ENCODE measurements at regions not wholly inside any gene's neighbourhood (a gene's known extent, or its start where the extent isn't known, plus 50 kb on each side); places are given as distances from the start of the nearest gene placed in this dataset.
"Not testable (repeated sequence)": the region's sequence is repeated elsewhere in the genome, so short reads cannot be mapped to it uniquely, and the experiment has no call there.

DNA sequence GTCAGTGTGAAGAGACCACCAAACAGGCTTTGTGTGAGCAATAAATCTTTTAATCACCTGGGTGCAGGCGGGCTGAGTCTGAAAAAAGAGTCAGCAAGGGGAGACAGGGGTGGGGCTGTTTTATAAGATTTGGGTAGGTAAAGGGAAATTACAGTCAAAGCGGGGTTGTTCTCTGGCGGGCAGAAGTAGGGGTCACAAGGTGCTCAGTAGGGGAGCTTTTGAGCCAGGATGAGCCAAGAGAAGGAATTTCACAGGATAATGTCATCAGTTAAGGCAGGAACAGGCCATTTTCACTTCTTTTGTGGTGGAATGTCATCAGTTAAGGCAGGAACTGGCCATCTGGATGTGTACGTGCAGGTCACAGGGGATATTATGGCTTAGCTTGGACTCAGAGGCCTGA lies 372.6 kb upstream of the MEX3C start:
- TF ChIP-seq, protein P1, sequence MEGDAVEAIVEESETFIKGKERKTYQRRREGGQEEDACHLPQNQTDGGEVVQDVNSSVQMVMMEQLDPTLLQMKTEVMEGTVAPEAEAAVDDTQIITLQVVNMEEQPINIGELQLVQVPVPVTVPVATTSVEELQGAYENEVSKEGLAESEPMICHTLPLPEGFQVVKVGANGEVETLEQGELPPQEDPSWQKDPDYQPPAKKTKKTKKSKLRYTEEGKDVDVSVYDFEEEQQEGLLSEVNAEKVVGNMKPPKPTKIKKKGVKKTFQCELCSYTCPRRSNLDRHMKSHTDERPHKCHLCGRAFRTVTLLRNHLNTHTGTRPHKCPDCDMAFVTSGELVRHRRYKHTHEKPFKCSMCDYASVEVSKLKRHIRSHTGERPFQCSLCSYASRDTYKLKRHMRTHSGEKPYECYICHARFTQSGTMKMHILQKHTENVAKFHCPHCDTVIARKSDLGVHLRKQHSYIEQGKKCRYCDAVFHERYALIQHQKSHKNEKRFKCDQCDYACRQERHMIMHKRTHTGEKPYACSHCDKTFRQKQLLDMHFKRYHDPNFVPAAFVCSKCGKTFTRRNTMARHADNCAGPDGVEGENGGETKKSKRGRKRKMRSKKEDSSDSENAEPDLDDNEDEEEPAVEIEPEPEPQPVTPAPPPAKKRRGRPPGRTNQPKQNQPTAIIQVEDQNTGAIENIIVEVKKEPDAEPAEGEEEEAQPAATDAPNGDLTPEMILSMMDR (IDR thresholded peaks at IDR 0.05; ENCODE audit: insufficient read depth, low read length) = not testable (repeated sequence)
- TF ChIP-seq POLR2AphosphoS5 (IDR thresholded peaks at IDR 0.05; ENCODE audit: low read depth); GABPA (IDR thresholded peaks at IDR 0.05; ENCODE audit: low read depth); SPI1 (IDR thresholded peaks at IDR 0.05; ENCODE audit: borderline replicate concordance, low read depth): not testable (repeated sequence)
- TF ChIP-seq, protein P2, sequence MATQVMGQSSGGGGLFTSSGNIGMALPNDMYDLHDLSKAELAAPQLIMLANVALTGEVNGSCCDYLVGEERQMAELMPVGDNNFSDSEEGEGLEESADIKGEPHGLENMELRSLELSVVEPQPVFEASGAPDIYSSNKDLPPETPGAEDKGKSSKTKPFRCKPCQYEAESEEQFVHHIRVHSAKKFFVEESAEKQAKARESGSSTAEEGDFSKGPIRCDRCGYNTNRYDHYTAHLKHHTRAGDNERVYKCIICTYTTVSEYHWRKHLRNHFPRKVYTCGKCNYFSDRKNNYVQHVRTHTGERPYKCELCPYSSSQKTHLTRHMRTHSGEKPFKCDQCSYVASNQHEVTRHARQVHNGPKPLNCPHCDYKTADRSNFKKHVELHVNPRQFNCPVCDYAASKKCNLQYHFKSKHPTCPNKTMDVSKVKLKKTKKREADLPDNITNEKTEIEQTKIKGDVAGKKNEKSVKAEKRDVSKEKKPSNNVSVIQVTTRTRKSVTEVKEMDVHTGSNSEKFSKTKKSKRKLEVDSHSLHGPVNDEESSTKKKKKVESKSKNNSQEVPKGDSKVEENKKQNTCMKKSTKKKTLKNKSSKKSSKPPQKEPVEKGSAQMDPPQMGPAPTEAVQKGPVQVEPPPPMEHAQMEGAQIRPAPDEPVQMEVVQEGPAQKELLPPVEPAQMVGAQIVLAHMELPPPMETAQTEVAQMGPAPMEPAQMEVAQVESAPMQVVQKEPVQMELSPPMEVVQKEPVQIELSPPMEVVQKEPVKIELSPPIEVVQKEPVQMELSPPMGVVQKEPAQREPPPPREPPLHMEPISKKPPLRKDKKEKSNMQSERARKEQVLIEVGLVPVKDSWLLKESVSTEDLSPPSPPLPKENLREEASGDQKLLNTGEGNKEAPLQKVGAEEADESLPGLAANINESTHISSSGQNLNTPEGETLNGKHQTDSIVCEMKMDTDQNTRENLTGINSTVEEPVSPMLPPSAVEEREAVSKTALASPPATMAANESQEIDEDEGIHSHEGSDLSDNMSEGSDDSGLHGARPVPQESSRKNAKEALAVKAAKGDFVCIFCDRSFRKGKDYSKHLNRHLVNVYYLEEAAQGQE (IDR thresholded peaks at IDR 0.05; ENCODE audit: insufficient replicate concordance, low read depth) = not testable (repeated sequence)

Data from HL-60 (cell line).